GM12872 (cell line): ENCODE measurements at regions not wholly inside any gene's neighbourhood (a gene's known extent, or its start where the extent isn't known, plus 50 kb on each side); places are given as distances from the start of the nearest gene placed in this dataset.

Source experiments
- TF ChIP-seq, protein P1 (sequence below): IDR thresholded peaks from 3 replicates; pipeline ENCODE4 v1.5.1; 2011; ENCODE audit warnings: low read depth, mild to moderate bottlenecking, low read length, moderate library complexity; ENCODE audit not compliant: insufficient read depth

DNA sequence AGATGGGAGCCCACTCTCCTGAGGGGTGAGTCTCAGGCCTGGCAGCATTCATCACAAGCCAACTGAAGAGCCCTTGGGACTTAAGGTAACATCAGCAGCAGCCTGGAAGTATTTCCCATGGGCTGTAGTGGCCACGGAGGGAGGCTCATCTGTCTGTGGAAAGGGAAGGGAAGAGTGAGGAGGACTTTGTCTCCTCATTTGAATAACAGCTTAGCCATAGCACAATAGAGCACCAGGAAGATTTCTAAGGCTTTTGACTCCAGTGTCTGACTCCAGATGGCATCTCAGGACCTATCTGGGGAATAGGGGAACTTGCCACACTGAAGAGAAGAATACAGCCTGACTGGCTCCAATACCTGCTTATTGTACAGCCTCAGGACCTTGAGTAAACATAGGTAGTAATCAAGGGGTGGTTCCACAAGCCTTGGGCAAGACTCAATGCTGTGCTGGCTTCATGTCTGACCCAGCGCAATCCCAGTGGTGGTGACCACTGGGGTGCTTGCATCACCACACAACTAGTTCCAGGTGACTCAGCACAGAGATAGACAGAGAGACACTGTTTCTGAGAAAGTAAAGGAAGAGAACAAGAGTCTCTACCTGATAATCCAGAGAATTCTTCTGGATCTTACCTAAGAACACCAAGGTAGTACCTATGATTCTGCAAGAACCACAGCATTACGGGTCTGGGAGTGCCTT, 510.5 kb upstream of the CCDC179 start:
- TF ChIP-seq, protein P1, sequence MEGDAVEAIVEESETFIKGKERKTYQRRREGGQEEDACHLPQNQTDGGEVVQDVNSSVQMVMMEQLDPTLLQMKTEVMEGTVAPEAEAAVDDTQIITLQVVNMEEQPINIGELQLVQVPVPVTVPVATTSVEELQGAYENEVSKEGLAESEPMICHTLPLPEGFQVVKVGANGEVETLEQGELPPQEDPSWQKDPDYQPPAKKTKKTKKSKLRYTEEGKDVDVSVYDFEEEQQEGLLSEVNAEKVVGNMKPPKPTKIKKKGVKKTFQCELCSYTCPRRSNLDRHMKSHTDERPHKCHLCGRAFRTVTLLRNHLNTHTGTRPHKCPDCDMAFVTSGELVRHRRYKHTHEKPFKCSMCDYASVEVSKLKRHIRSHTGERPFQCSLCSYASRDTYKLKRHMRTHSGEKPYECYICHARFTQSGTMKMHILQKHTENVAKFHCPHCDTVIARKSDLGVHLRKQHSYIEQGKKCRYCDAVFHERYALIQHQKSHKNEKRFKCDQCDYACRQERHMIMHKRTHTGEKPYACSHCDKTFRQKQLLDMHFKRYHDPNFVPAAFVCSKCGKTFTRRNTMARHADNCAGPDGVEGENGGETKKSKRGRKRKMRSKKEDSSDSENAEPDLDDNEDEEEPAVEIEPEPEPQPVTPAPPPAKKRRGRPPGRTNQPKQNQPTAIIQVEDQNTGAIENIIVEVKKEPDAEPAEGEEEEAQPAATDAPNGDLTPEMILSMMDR: no peak

DNA sequence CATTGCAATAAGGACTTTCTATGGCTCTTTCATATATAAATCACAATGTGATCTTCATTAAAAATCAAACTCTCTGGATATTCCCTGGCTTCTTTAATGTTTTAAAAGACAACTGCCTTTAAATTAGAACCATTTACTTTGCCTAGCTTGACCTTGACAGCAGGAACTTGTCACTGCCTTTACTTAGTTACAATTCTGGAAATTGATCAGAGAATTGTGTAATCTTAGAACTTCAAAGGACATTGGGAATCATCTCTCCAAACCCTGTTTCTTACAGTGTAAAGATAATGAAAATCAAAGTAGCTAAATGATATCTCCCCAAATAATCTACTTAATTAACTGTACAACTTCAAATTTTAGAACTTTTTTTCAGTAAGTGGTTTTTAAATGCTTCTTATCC, 517.6 kb upstream of the CCDC179 start:
- TF ChIP-seq, protein P1: no peak

DNA sequence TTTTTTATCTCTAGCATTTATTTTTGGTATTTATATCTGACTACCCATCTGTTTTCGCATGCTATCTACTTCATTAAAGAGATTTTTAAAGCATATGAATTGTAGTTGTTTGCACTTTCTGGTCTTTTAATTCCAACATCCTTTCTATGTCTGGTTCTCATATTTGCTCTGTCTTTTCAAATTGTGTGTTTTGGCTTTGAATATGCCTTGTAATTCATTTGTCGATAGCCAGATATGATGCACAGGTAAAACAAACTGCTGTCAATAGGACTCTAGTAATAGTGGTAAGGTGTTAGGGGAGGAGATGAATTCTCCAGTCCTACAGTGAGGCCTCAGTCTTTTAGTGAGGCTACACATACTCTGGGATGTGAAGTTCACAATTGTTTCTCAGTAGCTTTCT, 530.8 kb upstream of the CCDC179 start:
- TF ChIP-seq, protein P1: no peak

DNA sequence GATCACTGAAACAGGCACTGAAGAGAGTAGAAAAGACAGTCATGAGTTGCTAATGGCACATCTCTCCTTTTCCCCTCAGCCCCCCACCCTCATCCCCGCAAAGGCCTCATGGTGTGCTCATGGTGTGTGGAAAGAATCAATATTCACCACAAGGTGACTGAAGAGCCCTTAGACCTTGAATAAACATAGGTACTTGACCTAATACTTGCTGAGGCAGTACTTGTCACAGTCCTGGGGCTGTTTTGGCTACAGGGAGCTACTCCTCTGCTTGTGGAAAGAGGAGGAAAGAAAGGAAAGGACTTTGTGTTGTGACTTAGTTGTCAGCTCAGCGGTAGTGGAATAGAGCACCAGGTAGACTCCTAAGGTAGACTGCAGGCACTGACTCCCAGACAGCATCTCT, 537.8 kb upstream of the CCDC179 start:
- TF ChIP-seq, protein P1: no peak

DNA sequence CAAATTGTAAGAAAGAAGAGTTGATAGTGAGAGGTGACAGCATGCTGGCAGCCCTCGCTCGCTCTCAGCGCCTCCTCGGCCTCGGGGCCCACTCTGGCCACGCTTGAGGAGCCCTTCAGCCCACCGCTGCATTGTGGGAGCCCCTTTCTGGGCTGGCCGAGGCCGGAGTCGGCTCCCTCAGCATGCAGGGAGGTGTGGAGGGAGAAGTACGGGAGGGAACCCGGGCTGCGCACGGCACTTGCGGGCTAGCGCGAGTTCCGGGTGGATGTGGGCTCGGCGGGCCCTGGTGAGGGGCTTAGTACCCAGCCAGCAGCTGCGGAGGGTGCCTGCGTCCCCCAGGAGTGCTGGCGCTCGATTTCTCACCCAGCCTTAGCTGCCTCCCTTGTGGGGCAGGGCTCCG, 539.7 kb upstream of the CCDC179 start:
- TF ChIP-seq, protein P1: no peak

DNA sequence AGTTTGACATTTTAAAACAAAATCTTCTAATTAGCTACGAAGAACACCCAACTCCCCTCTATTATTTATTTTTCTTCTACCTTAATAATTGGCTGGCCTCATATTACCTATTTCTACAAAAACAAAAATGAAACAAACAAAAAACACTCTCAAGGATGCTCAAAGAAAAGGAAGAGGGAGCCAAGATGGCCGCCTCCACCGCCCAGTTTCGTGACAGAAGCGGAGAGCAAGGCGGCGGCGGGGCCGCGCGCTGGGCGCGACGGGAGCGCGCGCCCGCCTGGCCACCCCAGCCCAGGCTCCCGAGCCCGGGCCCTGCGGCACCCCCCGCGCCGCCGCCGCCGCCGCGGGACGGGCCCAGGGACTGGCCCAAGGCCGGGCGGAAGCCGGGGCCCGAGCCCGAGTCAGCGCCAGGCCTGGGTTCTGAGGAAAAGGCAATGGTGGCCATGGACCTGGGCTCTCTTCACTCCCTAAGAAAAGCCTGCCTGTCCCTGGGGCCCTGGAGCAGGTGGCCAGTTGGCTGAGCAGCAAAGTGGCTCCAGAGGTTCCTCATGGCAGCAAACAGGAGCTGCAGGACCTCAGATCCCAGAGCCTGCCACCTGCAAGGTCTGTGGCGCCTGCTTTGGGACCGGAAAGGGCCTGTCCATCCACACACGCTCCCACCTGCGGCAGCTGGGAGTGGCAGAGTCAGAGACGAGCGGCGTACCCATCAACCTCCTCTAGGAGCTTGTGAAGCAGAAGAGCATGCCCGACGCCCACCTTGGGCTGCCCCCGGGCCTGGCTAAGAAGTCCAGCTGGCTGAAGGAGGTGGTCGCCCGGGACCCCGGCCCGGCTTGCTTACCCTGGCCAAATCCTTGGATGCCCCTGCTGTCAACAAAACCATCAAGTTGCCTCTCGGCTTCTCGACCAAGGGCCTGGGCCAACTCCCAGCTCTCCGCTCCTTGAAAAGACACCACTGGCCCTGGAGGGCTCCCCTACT, 543.2 kb upstream of the CCDC179 start:
- TF ChIP-seq, protein P1: no peak
